Choroid plexus epithelial cell (primary cell): ENCODE measurements at regions not wholly inside any gene's neighbourhood (a gene's known extent, or its start where the extent isn't known, plus 50 kb on each side); places are given as distances from the start of the nearest gene placed in this dataset.

ENCODE experiments used
- DNase-seq: peaks from one replicate; pipeline ENCODE4 v3.0.0-alpha.2; 2010; ENCODE audit warnings: low read depth
- H3K4me3 ChIP-seq: 2 replicates; pipeline ENCODE4 v1.5.1; 2011; ENCODE audit warnings: low read depth, mild to moderate bottlenecking, control low read depth, low read length, moderate library complexity
- CTCF ChIP-seq: conservative IDR thresholded peaks from 2 replicates; pipeline ENCODE4 v1.5.1; 2011; ENCODE audit warnings: low read depth, mild to moderate bottlenecking, control low read depth, inconsistent platforms, low read length, moderate library complexity

- H3K4me3 ChIP-seq: no peak overlapping the region
- no peak for DNase-seq
- no peak for TF ChIP-seq CTCF
These were observed 317.9 kb downstream of the TCERG1L start for GRCh38 chr10:130993612-130994011.

GRCh38 chr10:130994191-130994590, 317.3 kb downstream of the TCERG1L start:
- TF ChIP-seq CTCF: no peak
- no peak overlapping the region for H3K4me3 ChIP-seq
- DNase-seq: no peak

- no peak for TF ChIP-seq CTCF
- H3K4me3 ChIP-seq: no peak overlapping the region
These were observed 316.7 kb downstream of the TCERG1L start for GRCh38 chr10:130994845-130995244.

GRCh38 chr10:130997267-130998045, 314.1 kb downstream of the TCERG1L start:
- no peak overlapping the region for H3K4me3 ChIP-seq
- TF ChIP-seq CTCF: no peak
- no peak for DNase-seq

More at GRCh38 chr10:130994845-130995244, 316.7 kb downstream of the TCERG1L start:
- no peak for DNase-seq

- no peak for TF ChIP-seq CTCF
- DNase-seq: no peak
- H3K4me3 ChIP-seq: no peak overlapping the region
These were observed 313.5 kb downstream of the TCERG1L start for GRCh38 chr10:130998046-130998435.

- no peak for TF ChIP-seq CTCF
- no peak overlapping the region for H3K4me3 ChIP-seq
- DNase-seq: no peak
These were observed 312.9 kb downstream of the TCERG1L start for GRCh38 chr10:130998642-130999041.
